HFF-Myc (cell line): ENCODE measurements at regions not wholly inside any gene's neighbourhood (a gene's known extent, or its start where the extent isn't known, plus 50 kb on each side); places are given as distances from the start of the nearest gene placed in this dataset.

Experiments used
- DNase-seq: peaks from one replicate; pipeline ENCODE4 v3.0.0-alpha.2; 2011; ENCODE audit warnings: low read depth; ENCODE audit errors: extremely low read depth
- H3K4me3 ChIP-seq: replicated peaks from 2 replicates; pipeline ENCODE4 v1.5.1; 2011; ENCODE audit warnings: low read depth, mild to moderate bottlenecking, control low read depth, low read length
- CTCF ChIP-seq: IDR thresholded peaks from 2 replicates; pipeline ENCODE4 v1.5.1; 2012; ENCODE audit warnings: mild to moderate bottlenecking, low read depth, low read length, control low read depth; ENCODE audit errors: missing control alignments

- no peak for DNase-seq
- TF ChIP-seq CTCF: no peak
Measured at GRCh38 chr10:60549686-60550085, 160.0 kb upstream of the ANK3 start.

DNA sequence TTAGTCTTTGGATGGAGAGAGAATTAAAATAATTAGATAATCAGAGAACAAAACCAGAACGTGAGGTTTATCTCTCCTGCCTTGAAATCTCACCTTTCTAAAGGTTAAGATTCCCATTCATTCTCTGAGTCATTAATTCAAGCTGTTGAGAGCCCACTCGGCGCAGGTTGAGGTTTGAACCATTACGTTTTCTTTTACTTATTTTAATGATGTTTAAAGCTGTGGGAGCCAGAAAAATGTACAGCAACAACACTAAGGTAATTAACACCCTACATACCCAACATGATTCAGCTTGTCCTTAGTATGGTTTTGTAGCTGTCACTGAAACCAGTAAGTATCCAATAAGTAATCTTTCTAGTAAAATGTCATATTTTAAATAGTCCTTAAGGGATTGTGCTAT, 153.0 kb upstream of the ANK3 start:
- no peak for DNase-seq

More at GRCh38 chr10:60549686-60550085, 160.0 kb upstream of the ANK3 start:
- no peak overlapping the region for H3K4me3 ChIP-seq

GRCh38 chr10:60541451-60541850, 151.8 kb upstream of the ANK3 start:
- H3K4me3 ChIP-seq: no peak overlapping the region
- no peak for TF ChIP-seq CTCF
- DNase-seq: no peak

More for the DNA sequence above, 153.0 kb upstream of the ANK3 start:
- H3K4me3 ChIP-seq: no peak overlapping the region
- no peak for TF ChIP-seq CTCF

- no peak overlapping the region for H3K4me3 ChIP-seq
- DNase-seq: no peak
- TF ChIP-seq CTCF: no peak
Measured at GRCh38 chr10:60537697-60538096, 148.0 kb upstream of the ANK3 start.

DNA sequence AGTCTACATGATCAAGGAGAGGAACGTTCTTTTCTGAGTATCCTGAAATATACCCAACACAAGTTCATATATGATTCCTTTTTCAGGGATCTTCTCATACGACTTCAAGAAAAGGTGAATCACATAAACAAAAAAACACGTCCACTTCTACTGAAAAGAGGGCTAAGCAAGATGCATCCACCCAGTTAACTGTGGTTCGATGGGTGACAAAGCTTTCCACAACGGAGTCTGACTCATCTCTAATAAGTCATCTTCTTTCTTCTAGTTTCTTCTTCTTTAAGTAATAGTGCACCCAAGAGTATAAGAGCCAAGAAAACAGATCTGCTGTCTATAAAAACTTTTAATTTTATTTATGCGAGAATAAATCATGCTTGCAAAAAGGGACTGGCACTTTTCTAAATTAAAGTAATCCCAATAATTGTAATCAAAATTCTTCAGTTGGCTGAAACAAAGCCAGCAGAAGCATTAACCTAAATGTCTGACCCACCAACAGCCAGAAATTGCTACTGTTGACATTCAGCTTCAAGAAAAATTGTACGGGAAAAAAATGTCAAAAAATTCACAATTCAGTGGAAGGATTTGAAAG, 146.9 kb upstream of the ANK3 start:
- DNase-seq: peak; percentile 17
- TF ChIP-seq CTCF: no peak
- H3K4me3 ChIP-seq: no peak overlapping the region

GRCh38 chr10:60535427-60535826, 145.8 kb upstream of the ANK3 start:
- H3K4me3 ChIP-seq: no peak overlapping the region
- TF ChIP-seq CTCF: no peak
- DNase-seq: no peak
